ENCODE measurements at regions not wholly inside any gene's neighbourhood (a gene's known extent, or its start where the extent isn't known, plus 50 kb on each side); places are given as distances from the start of the nearest gene placed in this dataset.

- ATAC-seq (ENCODE audit: poor library complexity) = no peak
- no peak for DNase-seq
- intact Hi-C loops (cut with DNase I) = no loop called here
Measured at GRCh38 chr20:61117725-61118124, 134.3 kb upstream of the CDH4 start.

DNA sequence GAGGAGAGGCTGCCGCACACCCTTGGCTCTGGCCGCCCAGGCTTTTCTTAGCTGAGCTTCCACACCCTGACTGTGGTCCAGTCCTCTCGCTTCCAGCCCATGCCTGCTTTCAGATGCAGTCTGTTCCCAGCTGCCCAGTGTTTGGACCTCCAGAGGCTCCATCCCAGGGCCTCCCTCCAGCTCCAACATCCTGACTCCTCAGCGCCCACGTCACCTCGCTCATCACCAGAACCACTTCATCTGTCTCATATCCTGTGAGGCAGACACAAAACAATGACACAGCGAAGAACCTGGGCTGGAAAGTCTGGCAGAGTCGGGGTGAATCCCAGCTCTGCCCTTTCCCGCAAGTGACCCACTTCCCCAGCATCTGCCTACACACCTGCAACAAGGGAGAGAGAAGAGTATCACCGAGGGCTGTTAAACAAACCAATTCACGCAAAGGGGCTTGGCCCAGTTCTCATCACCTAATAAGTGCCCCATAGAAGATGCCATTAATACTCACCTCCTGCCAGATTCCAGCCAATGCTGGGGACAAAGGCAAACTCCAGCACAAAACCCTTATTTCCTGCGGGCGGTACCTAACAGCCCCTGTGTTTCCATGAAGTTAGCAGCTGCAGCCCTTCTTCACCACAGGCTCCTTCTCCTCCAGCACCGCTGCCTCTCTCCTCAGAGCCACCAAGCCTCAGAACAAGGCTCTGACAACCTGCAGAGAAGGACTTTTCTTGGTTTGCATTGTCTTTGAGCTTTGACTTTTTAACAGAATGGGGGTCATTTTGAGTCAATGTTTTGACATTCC lies 133.4 kb upstream of the CDH4 start:
- intact Hi-C loops (cut with DNase I) = no loop called here
- ATAC-seq (ENCODE audit: poor library complexity) (no peak), DNase-seq (no peak)

GRCh38 chr20:61119273-61119672 lies 132.8 kb upstream of the CDH4 start:
- intact Hi-C loops (cut with DNase I) = no loop called here
- DNase-seq (no peak), ATAC-seq (ENCODE audit: poor library complexity) (no peak)

DNA sequence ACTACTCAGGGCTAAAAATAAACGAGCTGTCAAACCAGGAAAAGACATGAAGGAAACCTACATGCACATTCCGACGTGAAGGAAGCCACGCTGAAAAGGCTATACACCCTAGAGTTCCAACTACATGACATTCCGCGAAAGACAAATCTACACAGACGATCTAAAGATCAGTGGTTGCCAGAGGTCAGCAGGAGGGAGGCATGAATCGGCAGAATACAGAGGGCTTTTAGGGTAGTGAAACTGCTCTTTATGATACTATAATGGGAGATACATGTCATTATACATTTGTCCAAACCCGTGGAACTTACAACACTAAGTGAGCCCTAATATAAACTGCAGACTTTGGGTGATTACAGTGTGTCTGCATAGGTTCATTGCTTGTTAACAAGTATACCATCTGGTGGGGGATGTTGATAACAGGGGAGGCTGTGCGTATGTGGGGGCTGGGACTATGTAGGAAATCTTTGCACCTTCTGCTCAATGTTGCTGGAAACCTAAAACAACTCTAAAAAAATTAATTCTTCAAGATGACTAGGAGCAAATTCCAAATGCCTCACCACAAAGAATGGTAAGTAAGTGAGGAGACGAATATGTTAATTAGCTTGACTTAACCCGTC lies 132.2 kb upstream of the CDH4 start:
- intact Hi-C loops (cut with DNase I) = loop anchor here (5.0 to 10.0 kb wide), 2 partner anchors 55 to 908 kb away; no protein-coding TSS in a partner anchor
- no peak for ATAC-seq (ENCODE audit: poor library complexity)
- DNase-seq = no peak

GRCh38 chr20:61120595-61121515 lies 131.2 kb upstream of the CDH4 start:
- peak; percentile 83 for ATAC-seq (ENCODE audit: poor library complexity)
- intact Hi-C loops (cut with DNase I) = loop anchor here (5.0 to 10.0 kb wide), 2 partner anchors 56 to 909 kb away; no protein-coding TSS in a partner anchor

GRCh38 chr20:61121661-61122060 lies 130.4 kb upstream of the CDH4 start:
- ATAC-seq (ENCODE audit: poor library complexity) (no peak), DNase-seq (no peak)
- intact Hi-C loops (cut with DNase I) = loop anchor here (5.0 to 10.0 kb wide), 2 partner anchors 57 to 909 kb away; no protein-coding TSS in a partner anchor

More at GRCh38 chr20:61120595-61121515, 131.2 kb upstream of the CDH4 start:
- DNase-seq = peak; percentile 54

DNA sequence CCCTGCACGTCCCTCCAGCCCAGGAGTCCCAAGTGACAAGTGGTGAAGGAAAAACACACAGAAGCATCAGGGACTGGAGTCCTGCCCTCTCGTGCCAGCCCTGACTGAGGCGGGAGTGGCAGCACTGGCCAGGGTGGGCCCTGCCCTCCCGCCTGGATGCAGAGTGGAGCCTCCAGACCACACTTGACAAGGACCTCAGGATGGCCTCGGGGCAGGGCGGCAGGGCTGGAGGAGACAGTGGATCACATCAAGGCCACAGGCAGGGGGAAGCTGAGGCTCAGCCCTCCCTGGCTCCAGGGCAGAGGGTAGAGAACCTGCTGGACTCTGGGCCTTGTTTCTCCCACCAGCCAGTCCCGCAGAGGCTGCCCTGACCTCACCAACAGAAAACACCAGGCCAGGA lies 128.8 kb upstream of the CDH4 start:
- ATAC-seq (ENCODE audit: poor library complexity) (no peak), DNase-seq (no peak)
- intact Hi-C loops (cut with DNase I) = loop anchor here (5.0 to 10.0 kb wide), 2 partner anchors 58 to 911 kb away; no protein-coding TSS in a partner anchor

- DNase-seq (peak; percentile 16), ATAC-seq (ENCODE audit: poor library complexity) (no peak)
- intact Hi-C loops (cut with DNase I) = loop anchor here (5.0 to 10.0 kb wide), 2 partner anchors 59 to 912 kb away; no protein-coding TSS in a partner anchor
Measured at GRCh38 chr20:61123751-61124368, 128.2 kb upstream of the CDH4 start.

- intact Hi-C loops (cut with DNase I) = loop anchor here (10.0 kb wide), 1 partner anchor 60 kb away; no protein-coding TSS in a partner anchor
- DNase-seq (no peak), ATAC-seq (ENCODE audit: poor library complexity) (no peak)
Measured at GRCh38 chr20:61125076-61125475, 127.0 kb upstream of the CDH4 start.

GRCh38 chr20:61125546-61126180 lies 126.4 kb upstream of the CDH4 start:
- ATAC-seq (ENCODE audit: poor library complexity) (no peak), DNase-seq (peak; percentile 26)
- intact Hi-C loops (cut with DNase I) = loop anchor here (10.0 kb wide), 1 partner anchor 61 kb away; no protein-coding TSS in a partner anchor

DNA sequence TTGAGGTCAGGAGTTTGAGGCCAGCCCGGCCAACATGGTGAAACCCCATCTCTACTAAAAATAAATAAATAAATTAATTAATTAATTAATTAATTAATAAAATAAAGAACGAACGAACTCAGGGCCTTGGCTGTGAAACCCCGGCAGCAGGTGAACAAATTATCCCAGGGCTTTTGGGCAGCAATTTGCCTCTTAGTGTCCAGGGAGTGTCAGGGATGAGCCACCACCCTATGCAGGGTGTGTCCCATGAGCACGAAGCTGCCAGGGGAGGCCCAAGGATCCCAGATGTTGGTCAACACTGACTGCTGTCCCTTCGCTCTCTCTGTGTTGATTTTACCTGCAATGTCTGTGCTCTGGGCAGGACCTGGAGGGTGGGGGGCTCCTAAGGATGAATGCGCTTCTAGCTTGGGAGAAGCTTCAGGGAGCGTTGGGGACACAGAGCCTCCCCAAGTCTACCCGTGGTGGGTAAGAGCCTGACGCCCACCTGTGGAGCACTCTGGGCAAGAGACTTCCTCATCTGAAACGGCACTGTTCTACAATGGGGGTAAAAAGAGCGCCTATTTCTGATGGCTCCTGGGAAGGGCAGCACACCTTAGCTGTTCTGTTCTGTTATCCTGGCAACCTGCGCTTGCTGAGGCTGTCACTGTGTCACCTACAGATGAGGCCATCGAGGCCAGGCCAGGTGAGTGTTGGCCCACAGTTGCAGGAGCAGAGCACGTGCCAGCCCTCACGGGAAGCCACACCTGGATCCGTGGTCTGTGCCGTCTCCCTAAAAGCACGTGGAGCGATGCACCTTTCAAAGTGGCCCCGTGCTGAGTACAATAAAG lies 125.5 kb upstream of the CDH4 start:
- DNase-seq = no peak
- ATAC-seq (ENCODE audit: poor library complexity) = no peak
- intact Hi-C loops (cut with DNase I) = loop anchor here (10.0 kb wide), 1 partner anchor 62 kb away; no protein-coding TSS in a partner anchor

DNA sequence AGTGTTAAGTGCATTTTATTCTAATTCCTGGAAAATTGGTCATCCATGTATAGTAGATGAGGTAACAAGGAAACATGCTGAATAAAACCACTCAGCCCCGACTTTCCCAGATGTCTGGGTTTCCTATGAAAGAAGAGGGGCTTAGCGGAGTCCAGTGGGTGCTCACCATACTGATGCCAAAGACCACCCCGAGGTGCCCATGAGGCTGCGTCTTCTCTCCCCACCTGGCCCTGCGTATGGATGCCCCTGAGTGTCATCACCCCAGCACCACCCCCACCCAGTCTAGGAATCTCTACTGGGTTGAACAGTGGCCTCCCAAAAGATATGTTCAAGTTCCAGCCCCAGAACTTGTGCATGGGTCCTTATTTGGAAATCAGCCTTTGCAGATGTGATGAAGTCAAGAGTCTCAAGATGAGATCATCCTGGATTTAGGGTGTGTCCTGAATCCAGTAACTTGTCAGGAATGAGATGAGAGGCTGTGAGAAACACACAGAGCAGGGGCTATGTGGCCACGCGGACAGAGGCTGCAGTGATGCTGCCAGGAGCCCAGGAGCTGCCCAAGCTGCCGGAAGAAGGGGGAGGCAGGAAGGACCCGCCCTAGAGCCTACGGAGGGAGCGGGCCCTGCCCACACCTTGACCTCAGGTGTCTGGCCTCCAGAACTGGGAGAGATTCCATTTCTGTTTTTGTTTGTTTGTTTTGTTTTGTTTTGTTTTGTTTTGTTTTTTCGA lies 124.6 kb upstream of the CDH4 start:
- ATAC-seq (ENCODE audit: poor library complexity) (no peak), DNase-seq (no peak)
- intact Hi-C loops (cut with DNase I) = loop anchor here (10.0 kb wide), 1 partner anchor 63 kb away; no protein-coding TSS in a partner anchor

GRCh38 chr20:61128701-61129269 lies 123.3 kb upstream of the CDH4 start:
- ATAC-seq (ENCODE audit: poor library complexity) (no peak), DNase-seq (no peak)
- intact Hi-C loops (cut with DNase I) = loop anchor here (10.0 kb wide), 1 partner anchor 64 kb away; no protein-coding TSS in a partner anchor

DNA sequence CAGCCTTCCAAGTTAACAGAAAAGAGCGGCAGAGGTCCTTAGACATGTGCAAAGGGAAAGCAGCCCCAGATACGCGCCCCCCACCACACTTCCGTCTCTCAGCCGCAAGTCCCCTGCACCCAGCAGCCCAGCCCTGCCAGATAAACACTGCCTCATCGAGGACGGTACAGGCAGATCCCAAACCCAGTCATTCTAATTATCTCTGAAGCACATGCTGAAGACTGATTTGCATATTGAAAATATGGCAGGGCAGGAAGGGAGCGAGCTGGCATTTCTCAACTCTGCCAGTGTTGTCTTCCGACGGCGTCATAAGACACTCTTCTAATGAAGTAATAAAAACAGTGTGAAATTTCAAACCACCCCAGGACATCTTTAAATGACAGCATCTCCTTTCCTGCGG lies 122.8 kb upstream of the CDH4 start:
- intact Hi-C loops (cut with DNase I) = loop anchor here (10.0 kb wide), 1 partner anchor 65 kb away; no protein-coding TSS in a partner anchor
- ATAC-seq (ENCODE audit: poor library complexity) = no peak
- DNase-seq = no peak

GRCh38 chr20:61130156-61130555 lies 121.9 kb upstream of the CDH4 start:
- intact Hi-C loops (cut with DNase I) = no loop called here
- ATAC-seq (ENCODE audit: poor library complexity) (no peak), DNase-seq (no peak)

- intact Hi-C loops (cut with DNase I) = no loop called here
- ATAC-seq (ENCODE audit: poor library complexity) = no peak
Measured at GRCh38 chr20:61131944-61132343, 120.1 kb upstream of the CDH4 start.

More at GRCh38 chr20:61131944-61132343, 120.1 kb upstream of the CDH4 start:
- DNase-seq = no peak

Data from Right ventricle myocardium superior (tissue), 1 donor.